GM12878 (cell line): ENCODE measurements at regions not wholly inside any gene's neighbourhood (a gene's known extent, or its start where the extent isn't known, plus 50 kb on each side); places are given as distances from the start of the nearest gene placed in this dataset.

Source experiments
- ATAC-seq: fragments of 200-7000 bp; cut with Tn5 transposase; 3 replicates; pipeline ENCODE4 v1.9.1; 2020; ENCODE audit warnings: mild to moderate bottlenecking, moderate library complexity
- BruUV-seq: library from RNA; stranded (reverse); fragments of 400-500 nt; replicated peaks from 2 replicates; lab custom pipeline; 2021; lab: Mats Ljungman, UMichigan
- CTCF ChIA-PET: fragments of 300-600 bp; sonication (Branson Sonifier 250); formaldehyde crosslinking; extraction: SDS; loops from one replicate; lab custom pipeline; 2021; ENCODE audit warnings: inconsistent platforms; lab: Yijun Ruan, JAX
- POLR2A ChIA-PET: fragments of 350-600 bp; formaldehyde crosslinking; extraction: SDS; loops from one replicate; lab custom pipeline; 2021; ENCODE audit warnings: inconsistent platforms; lab: Charles Lee
- RAD21 ChIA-PET: fragments of 300-600 bp; sonication (Branson Sonifier 250); formaldehyde crosslinking; loops from one replicate; lab custom pipeline; 2023; ENCODE audit warnings: antibody characterized with exemption; ENCODE audit not compliant: unreplicated experiment; lab: Charles Lee
- SMC1A ChIA-PET: fragments of 300-600 bp; sonication (Branson Sonifier 250); formaldehyde crosslinking; loops from one replicate; lab custom pipeline; 2023; ENCODE audit not compliant: unreplicated experiment, uncharacterized antibody; lab: Charles Lee
- DNase-seq: peaks from one replicate; pipeline ENCODE4 v3.0.0-alpha.2; 2011; ENCODE audit warnings: low read depth, low spot score
- FAIRE-seq: peaks from 3 replicates; lab custom pipeline; 2011; peaks lifted over from hg19 to GRCh38; lab: Jason Lieb, UNC
- H2AFZ ChIP-seq: 2 replicates; pipeline ENCODE4 v1.6.0; 2011; ENCODE audit warnings: low read depth, low read length, control low read depth; ENCODE audit not compliant: control insufficient read depth
- H3K27ac ChIP-seq: 2 replicates; pipeline ENCODE4 v1.5.1; 2011; ENCODE audit warnings: control low read depth; ENCODE audit not compliant: control insufficient read depth, insufficient read depth
- H3K27me3 ChIP-seq, 2 experiments: replicated peaks in 1 of 2; 2 replicates each; pipeline versions ENCODE4 v1.6.0 to v1.6.1; 2011; ENCODE audit warnings: low read length in 1 of 2; ENCODE audit not compliant: control insufficient read depth in 2 of 2, insufficient read depth in 2 of 2
- H3K36me3 ChIP-seq, 2 experiments: 2 replicates each; pipeline ENCODE4 v1.5.1; 2011; ENCODE audit warnings: low read length in 1 of 2; ENCODE audit not compliant: control insufficient read depth in 2 of 2, insufficient read depth in 2 of 2
- H3K4me1 ChIP-seq: 2 replicates; pipeline ENCODE4 v1.6.1; 2011; ENCODE audit warnings: mild to moderate bottlenecking, low read length, moderate library complexity, mixed read lengths; ENCODE audit not compliant: control insufficient read depth, insufficient read depth
- H3K4me2 ChIP-seq: 2 replicates; pipeline ENCODE4 v1.6.0; 2011; ENCODE audit warnings: control low read depth; ENCODE audit not compliant: control insufficient read depth, insufficient read depth
- H3K4me3 ChIP-seq: fragments of 200-600 bp; sonication (generic); 2 replicates; pipeline ENCODE4 v1.5.1; 2016
- H3K79me2 ChIP-seq: 2 replicates; pipeline ENCODE4 v1.6.0; 2011; ENCODE audit warnings: low read length; ENCODE audit not compliant: control insufficient read depth, insufficient read depth
- H3K9ac ChIP-seq: 2 replicates; pipeline ENCODE4 v1.8.0; 2011; ENCODE audit warnings: low read length, control low read depth, mixed read lengths; ENCODE audit not compliant: control insufficient read depth, insufficient read depth
- H3K9me3 ChIP-seq: replicated peaks from 3 replicates; pipeline ENCODE4 v1.5.1; 2011; ENCODE audit warnings: mild to moderate bottlenecking, low read length; ENCODE audit not compliant: control insufficient read depth, insufficient read depth
- H4K20me1 ChIP-seq: 2 replicates; pipeline ENCODE4 v1.6.0; 2011; ENCODE audit not compliant: control insufficient read depth, insufficient read depth
- BCL11A ChIP-seq: IDR thresholded peaks from 2 replicates; pipeline ENCODE4 v1.6.1; 2011; ENCODE audit warnings: low read depth, low read length
- CUX1 ChIP-seq: IDR thresholded peaks from 2 replicates; pipeline ENCODE4 v1.6.1; 2012; ENCODE audit warnings: improper control_type of control experiment, low read depth, low read length; ENCODE audit not compliant: insufficient replicate concordance
- DPF2 ChIP-seq: fragments of 450-650 bp; IDR thresholded peaks from 2 replicates; pipeline ENCODE4 v1.6.1; 2017; ENCODE audit warnings: mild to moderate bottlenecking
- ESRRA ChIP-seq: IDR thresholded peaks from 2 replicates; pipeline ENCODE4 v1.6.1; 2012; ENCODE audit warnings: mild to moderate bottlenecking, low read length, improper control_type of control experiment
- GATAD2B ChIP-seq: fragments of 450-650 bp; conservative IDR thresholded peaks from 2 replicates; pipeline ENCODE4 v1.6.1; 2017; ENCODE audit warnings: low read depth, mild to moderate bottlenecking, moderate library complexity
- HDAC6 ChIP-seq: fragments of 200-600 bp; sonication (generic); IDR thresholded peaks from one replicate; pipeline ENCODE4 v1.8.0; 2017; ENCODE audit warnings: antibody characterized with exemption; ENCODE audit not compliant: unreplicated experiment
- IRF4 ChIP-seq: IDR thresholded peaks from 2 replicates; pipeline ENCODE4 v1.6.1; 2011; ENCODE audit warnings: low read depth, low read length
- JUND ChIP-seq: IDR thresholded peaks from 2 replicates; pipeline ENCODE4 v1.6.1; 2012; ENCODE audit warnings: low read depth, mild to moderate bottlenecking, low read length, improper control_type of control experiment, moderate library complexity
- LARP7 ChIP-seq: fragments of 450-650 bp; IDR thresholded peaks from 2 replicates; pipeline ENCODE4 v1.6.1; 2017; ENCODE audit warnings: mild to moderate bottlenecking
- NR2C2 ChIP-seq: IDR thresholded peaks from 2 replicates; pipeline ENCODE4 v1.6.1; 2011; ENCODE audit warnings: borderline replicate concordance, low read depth; ENCODE audit not compliant: control insufficient read depth, insufficient read length
- NR2F1 ChIP-seq: fragments of 450-650 bp; conservative IDR thresholded peaks from 2 replicates; pipeline ENCODE4 v1.6.1; 2017; ENCODE audit warnings: mild to moderate bottlenecking
- RFX5 ChIP-seq: IDR thresholded peaks from 2 replicates; pipeline ENCODE4 v1.6.1; 2011; ENCODE audit warnings: low read depth, low read length, improper control_type of control experiment
- SUPT20H ChIP-seq: IDR thresholded peaks from 2 replicates; pipeline ENCODE4 v1.6.1; 2011; ENCODE audit warnings: low read depth, mild to moderate bottlenecking, low read length, moderate library complexity, borderline replicate concordance; ENCODE audit not compliant: control insufficient read depth
- TBL1XR1 ChIP-seq: IDR thresholded peaks from 2 replicates; pipeline ENCODE4 v1.6.1; 2012; ENCODE audit warnings: low read depth, low read length, improper control_type of control experiment
- ZBTB40 ChIP-seq: fragments of 450-650 bp; IDR thresholded peaks from 2 replicates; pipeline ENCODE4 v1.6.1; 2016; ENCODE audit warnings: mild to moderate bottlenecking, moderate library complexity, borderline replicate concordance
- ZNF274 ChIP-seq: IDR thresholded peaks from one replicate; pipeline ENCODE4 v1.8.0; 2011; ENCODE audit not compliant: insufficient read length, insufficient read depth
- WGBS: methylation state at CpG from one replicate; pipeline ENCODE4 v1.1.6; 2016; ENCODE audit warnings: low lambda C conversion rate; ENCODE audit not compliant: insufficient replicate concordance, insufficient coverage; ENCODE audit errors: missing lambda C conversion rate; 5-methylcytosine and 5-hydroxymethylcytosine counted together
- in situ Hi-C: fragments of 300-500 bp; cut with MboI; formaldehyde crosslinking; loops from 9 replicates; pipeline ENCODE4 v1.14.3; 2018; ENCODE audit warnings: mixed read lengths
- intact Hi-C: fragments of 100-400 bp; cut with micrococcal nuclease; formaldehyde crosslinking; loops from one replicate; pipeline ENCODE4 v1.14.2; 2022; ENCODE audit not compliant: unreplicated experiment
- TF ChIP-seq, protein P1 (sequence below): IDR thresholded peaks from 2 replicates; pipeline ENCODE4 v1.6.1; 2012; ENCODE audit warnings: low read depth, low read length, improper control_type of control experiment

DNA sequence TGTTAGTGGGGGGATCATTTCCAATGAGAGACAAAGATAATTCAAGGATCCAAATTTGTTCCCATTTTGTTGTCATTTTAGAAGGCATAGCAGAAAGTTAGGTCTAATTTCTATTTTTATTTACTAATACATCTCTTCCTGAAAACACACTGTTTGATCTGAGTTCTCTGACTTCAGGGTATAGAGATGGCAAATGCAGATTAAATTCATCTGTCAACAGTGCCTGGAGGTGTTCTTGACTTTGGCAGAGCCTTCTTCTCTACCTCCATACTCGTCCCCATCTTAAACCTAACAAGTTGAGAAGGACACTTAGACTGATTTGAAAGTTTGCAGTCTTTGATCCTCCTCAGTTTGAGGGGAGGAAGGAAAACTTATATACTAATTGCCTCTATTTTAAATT, 308.2 kb downstream of the SOX2 start:
- H3K4me2 ChIP-seq = no peak overlapping the region
- H3K4me3 ChIP-seq = no peak overlapping the region
- POLR2A ChIA-PET = no interaction called here
- H3K9me3 ChIP-seq = no peaks in the 10 kb centered on the region
- H3K4me1 ChIP-seq = no peaks in the 10 kb centered on the region
- H2AFZ ChIP-seq = no peak overlapping the region
- intact Hi-C loops = no loop called here
- TF ChIP-seq, protein P1, sequence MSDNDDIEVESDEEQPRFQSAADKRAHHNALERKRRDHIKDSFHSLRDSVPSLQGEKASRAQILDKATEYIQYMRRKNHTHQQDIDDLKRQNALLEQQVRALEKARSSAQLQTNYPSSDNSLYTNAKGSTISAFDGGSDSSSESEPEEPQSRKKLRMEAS = no peak
- TF ChIP-seq DPF2 = no peak
- TF ChIP-seq TBL1XR1 = no peak
- no peak for TF ChIP-seq GATAD2B
- TF ChIP-seq IRF4 = no peak
- TF ChIP-seq SUPT20H = no peak
- TF ChIP-seq RFX5 = no peak
- no peak for TF ChIP-seq ESRRA
- TF ChIP-seq CUX1 = no peak
- TF ChIP-seq JUND = no peak
- no peak for TF ChIP-seq NR2C2
- no peak for TF ChIP-seq ZBTB40
- no peak for TF ChIP-seq HDAC6
- no peak for TF ChIP-seq ZNF274
- no peak for TF ChIP-seq NR2F1
- no peak for TF ChIP-seq BCL11A
- no peak for TF ChIP-seq LARP7
- TF ChIP-seq, all 136 proteins: peak for 0
- ChIA-PET SMC1A (no interaction called here), CTCF (no interaction called here), RAD21 (no interaction called here)
- in situ Hi-C loops = no loop called here
- no peak overlapping the region for H3K27ac ChIP-seq
- no peaks in the 10 kb centered on the region for H3K36me3 ChIP-seq
- BruUV-seq = no TSS peak
- no peak overlapping the region for H3K9ac ChIP-seq
- no peaks in the 10 kb centered on the region for H4K20me1 ChIP-seq
- ATAC-seq = no peak
- no peaks in the 10 kb centered on the region for H3K79me2 ChIP-seq
- FAIRE-seq = no peak
- no peak for DNase-seq
- WGBS = 38% methylated on average over 1 of the region's 1 CpG
- no peaks in the 10 kb centered on the region for H3K27me3 ChIP-seq
